ENCODE measurements at regions not wholly inside any gene's neighbourhood (a gene's known extent, or its start where the extent isn't known, plus 50 kb on each side); places are given as distances from the start of the nearest gene placed in this dataset.

DNA sequence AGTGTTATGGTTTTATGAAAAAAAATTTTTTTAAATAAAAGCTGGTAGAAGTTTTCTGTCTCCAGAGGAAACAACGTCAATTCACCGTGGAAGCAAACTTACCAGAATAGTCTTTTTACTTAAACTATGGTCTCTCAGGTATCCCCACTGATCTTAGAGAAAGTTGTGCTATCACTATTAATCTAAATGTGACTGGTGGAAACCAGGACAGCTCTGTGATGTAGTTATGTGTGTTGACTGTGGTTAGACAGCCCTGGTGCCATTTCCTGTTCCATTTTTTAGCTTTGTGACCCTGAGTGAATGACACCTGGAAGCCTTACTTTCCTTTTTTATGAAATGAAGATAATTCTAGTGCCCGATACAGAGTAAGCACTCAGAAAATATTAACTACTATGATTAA, 111.8 kb upstream of the HUWE1 start:
- H3K9ac ChIP-seq (ENCODE audit: insufficient read depth, low read length, poor library complexity, severe bottlenecking): no peak overlapping the region
- no peaks in the 10 kb centered on the region for H3K27me3 ChIP-seq (ENCODE audit: control insufficient read depth in 2 of 2, insufficient read depth in 2 of 2, low read length in 2 of 2)
- H3K27ac Mint-ChIP-seq: no peak overlapping the region
- H3K79me2 ChIP-seq (ENCODE audit: insufficient read depth, low read length): no peaks in the 10 kb centered on the region
- H3K4me1 Mint-ChIP-seq: peaks cover 22% of the 10 kb centered on the region
- no CpG with 5 or more reads among the region's 3 CpGs for WGBS (ENCODE audit: insufficient coverage)
- TF ChIP-seq, protein P1, sequence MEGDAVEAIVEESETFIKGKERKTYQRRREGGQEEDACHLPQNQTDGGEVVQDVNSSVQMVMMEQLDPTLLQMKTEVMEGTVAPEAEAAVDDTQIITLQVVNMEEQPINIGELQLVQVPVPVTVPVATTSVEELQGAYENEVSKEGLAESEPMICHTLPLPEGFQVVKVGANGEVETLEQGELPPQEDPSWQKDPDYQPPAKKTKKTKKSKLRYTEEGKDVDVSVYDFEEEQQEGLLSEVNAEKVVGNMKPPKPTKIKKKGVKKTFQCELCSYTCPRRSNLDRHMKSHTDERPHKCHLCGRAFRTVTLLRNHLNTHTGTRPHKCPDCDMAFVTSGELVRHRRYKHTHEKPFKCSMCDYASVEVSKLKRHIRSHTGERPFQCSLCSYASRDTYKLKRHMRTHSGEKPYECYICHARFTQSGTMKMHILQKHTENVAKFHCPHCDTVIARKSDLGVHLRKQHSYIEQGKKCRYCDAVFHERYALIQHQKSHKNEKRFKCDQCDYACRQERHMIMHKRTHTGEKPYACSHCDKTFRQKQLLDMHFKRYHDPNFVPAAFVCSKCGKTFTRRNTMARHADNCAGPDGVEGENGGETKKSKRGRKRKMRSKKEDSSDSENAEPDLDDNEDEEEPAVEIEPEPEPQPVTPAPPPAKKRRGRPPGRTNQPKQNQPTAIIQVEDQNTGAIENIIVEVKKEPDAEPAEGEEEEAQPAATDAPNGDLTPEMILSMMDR (IDR thresholded peaks at IDR 0.05): no peak
- intact Hi-C loops (cut with micrococcal nuclease): no loop called here
- H3K4me1 ChIP-seq (ENCODE audit: control insufficient read depth in 1 of 2, insufficient read depth in 2 of 2, low read length in 2 of 2): peaks cover 11 to 15% of the 10 kb centered on the region in 2 donors
- no peak overlapping the region for H3K4me2 ChIP-seq (replicated peaks; ENCODE audit: extremely low read depth, low read length, poor library complexity, severe bottlenecking)
- no peak overlapping the region for H2AFZ ChIP-seq (ENCODE audit: insufficient read depth, low read depth, low read length, poor library complexity, severe bottlenecking)
- peaks cover 0 to 5% (median 0%) of the 10 kb centered on the region in 3 donors for H3K27me3 Mint-ChIP-seq (ENCODE audit: low read depth in 3 of 3)
- DNase-seq: no peak
- no peak overlapping the region for H3K4me3 Mint-ChIP-seq
- no peaks in the 10 kb centered on the region for H3K36me3 Mint-ChIP-seq
- no peaks in the 10 kb centered on the region for H3K36me3 ChIP-seq (replicated peaks in 1 of 2; ENCODE audit: control insufficient read depth in 1 of 2, insufficient read depth in 2 of 2, low read length in 2 of 2)
- H3K27ac ChIP-seq (ENCODE audit: low read depth in 1 of 2, low read length in 2 of 2): no peak overlapping the region
- H3K9me3 Mint-ChIP-seq: peaks cover 2 to 16% (median 7%) of the 10 kb centered on the region in 7 donors
- peaks cover 0 to 9% of the 10 kb centered on the region in 2 donors for H3K9me3 ChIP-seq (replicated peaks in 1 of 2; ENCODE audit: control insufficient read depth in 1 of 2, insufficient read depth in 1 of 2, low read length in 2 of 2)
- no peaks in the 10 kb centered on the region for H4K20me1 ChIP-seq (ENCODE audit: insufficient read depth, low read length)
- no peak overlapping the region for H3K4me3 ChIP-seq (replicated peaks in 1 of 3; ENCODE audit: low read depth in 2 of 3, low read length in 3 of 3)

GRCh38 chrX:53795576-53795975, 109.1 kb upstream of the HUWE1 start:
- TF ChIP-seq, protein P1 (IDR thresholded peaks at IDR 0.05): no peak
- H2AFZ ChIP-seq (ENCODE audit: insufficient read depth, low read depth, low read length, poor library complexity, severe bottlenecking): no peak overlapping the region
- WGBS (ENCODE audit: insufficient coverage): no CpG with 5 or more reads among the region's 2 CpGs

More at GRCh38 chrX:53795576-53795975, 109.1 kb upstream of the HUWE1 start:
- Mint-ChIP-seq H3K27me3 (ENCODE audit: low read depth in 3 of 3) (peaks cover 0 to 5% (median 0%) of the 10 kb centered on the region in 3 donors), H3K4me3 (peak overlapping the region in 1 of 2 donors; percentile 15), H3K27ac (peak overlapping the region in 3 of 7 donors; percentile 3 to 37 (median 11)), H3K36me3 (no peaks in the 10 kb centered on the region), H3K9me3 (peaks cover 1 to 16% (median 6%) of the 10 kb centered on the region in 7 donors), H3K4me1 (peaks cover 22% of the 10 kb centered on the region)
- Histone ChIP-seq H4K20me1 (ENCODE audit: insufficient read depth, low read length) (no peaks in the 10 kb centered on the region), H3K79me2 (ENCODE audit: insufficient read depth, low read length) (no peaks in the 10 kb centered on the region), H3K27ac (ENCODE audit: low read depth in 1 of 2, low read length in 2 of 2) (no peak overlapping the region), H3K4me2 (replicated peaks; ENCODE audit: extremely low read depth, low read length, poor library complexity, severe bottlenecking) (no peak overlapping the region), H3K4me1 (ENCODE audit: control insufficient read depth in 1 of 2, insufficient read depth in 2 of 2, low read length in 2 of 2) (peaks cover 11 to 15% of the 10 kb centered on the region in 2 donors), H3K9ac (ENCODE audit: insufficient read depth, low read length, poor library complexity, severe bottlenecking) (no peak overlapping the region), H3K36me3 (replicated peaks in 1 of 2; ENCODE audit: control insufficient read depth in 1 of 2, insufficient read depth in 2 of 2, low read length in 2 of 2) (no peaks in the 10 kb centered on the region), H3K9me3 (replicated peaks in 1 of 2; ENCODE audit: control insufficient read depth in 1 of 2, insufficient read depth in 1 of 2, low read length in 2 of 2) (peaks cover 0 to 9% of the 10 kb centered on the region in 2 donors), H3K27me3 (ENCODE audit: control insufficient read depth in 2 of 2, insufficient read depth in 2 of 2, low read length in 2 of 2) (no peaks in the 10 kb centered on the region), H3K4me3 (replicated peaks in 1 of 3; ENCODE audit: low read depth in 2 of 3, low read length in 3 of 3) (no peak overlapping the region)
- intact Hi-C loops (cut with micrococcal nuclease): no loop called here
- DNase-seq: peak in 1 of 3 donors; percentile 3

Measured in CD14-positive monocyte (primary cell).